HG03139 (cell line): ENCODE measurements at regions not wholly inside any gene's neighbourhood (a gene's known extent, or its start where the extent isn't known, plus 50 kb on each side); places are given as distances from the start of the nearest gene placed in this dataset.

Source experiments
- ATAC-seq: cut with Tn5 transposase; IDR thresholded peaks from one replicate; pipeline ENCODE4 v1.9.1; 2021; ENCODE audit not compliant: unreplicated experiment

DNA sequence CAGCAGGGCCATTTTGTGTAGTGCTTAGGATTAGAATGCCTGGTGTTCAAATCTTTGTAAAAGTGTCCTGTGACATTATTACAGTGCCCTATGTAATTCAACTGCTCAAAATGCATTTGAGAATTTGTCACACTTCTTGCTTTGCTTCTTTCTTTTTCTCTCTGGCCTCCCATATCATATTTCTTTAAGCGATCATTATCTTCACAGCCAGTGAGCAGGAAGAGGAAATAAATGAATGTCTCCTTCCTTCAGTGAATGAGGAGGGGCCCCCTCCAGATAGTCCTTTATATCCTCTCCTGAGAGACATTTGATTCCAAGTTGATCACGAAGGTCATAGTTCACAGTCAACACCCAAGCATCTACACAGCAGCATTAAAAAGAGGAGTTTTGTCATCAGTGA lies 425.1 kb upstream of the NPVF start:
- no peak for ATAC-seq

GRCh38 chr7:25656071-25656470 lies 427.8 kb upstream of the NPVF start:
- no peak for ATAC-seq

DNA sequence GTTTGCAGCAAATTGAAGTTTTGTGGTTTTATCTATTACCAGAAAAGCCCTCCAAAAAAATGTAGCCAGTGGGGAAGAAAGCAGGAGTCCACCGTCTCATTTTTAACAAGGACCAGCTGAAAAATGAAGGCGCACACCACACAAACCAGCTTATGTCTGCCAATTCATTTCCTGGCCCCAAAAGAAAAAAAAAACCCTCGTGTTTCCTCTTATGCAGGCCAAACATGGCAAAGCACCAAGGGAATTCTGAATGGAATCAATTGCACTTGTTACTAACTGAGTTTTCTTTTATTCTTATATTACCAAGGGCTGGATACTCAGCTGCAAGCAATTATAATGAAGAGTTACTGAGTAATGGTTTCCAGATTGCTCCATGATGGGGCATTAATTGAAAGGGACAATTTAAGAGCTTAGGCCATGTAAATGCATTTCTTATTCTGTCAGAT lies 428.3 kb upstream of the NPVF start:
- no peak for ATAC-seq

GRCh38 chr7:25658375-25658774 lies 430.1 kb upstream of the NPVF start:
- no peak for ATAC-seq

- no peak for ATAC-seq
Measured at GRCh38 chr7:25659841-25660240, 431.6 kb upstream of the NPVF start.

GRCh38 chr7:25662841-25663800 lies 434.8 kb upstream of the NPVF start:
- no peak for ATAC-seq

DNA sequence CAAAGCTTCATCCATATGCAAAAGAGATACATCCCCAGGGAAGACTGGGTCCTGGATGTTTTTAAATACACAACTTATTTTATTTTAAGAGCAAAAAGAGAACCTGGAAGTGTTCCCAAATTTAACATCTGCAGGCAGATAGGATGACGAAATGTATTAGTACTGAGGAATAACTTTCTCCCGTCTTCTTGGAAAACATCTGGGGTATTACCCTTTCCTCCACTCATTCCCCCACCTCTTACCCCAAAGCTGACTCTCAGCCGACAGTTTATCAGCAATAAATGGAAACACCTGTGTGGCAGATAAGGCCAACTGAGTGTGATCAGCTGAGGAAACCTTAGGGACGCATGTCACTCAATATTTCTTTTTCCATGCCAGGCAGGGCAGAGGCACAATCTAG lies 435.6 kb upstream of the NPVF start:
- ATAC-seq = no peak

DNA sequence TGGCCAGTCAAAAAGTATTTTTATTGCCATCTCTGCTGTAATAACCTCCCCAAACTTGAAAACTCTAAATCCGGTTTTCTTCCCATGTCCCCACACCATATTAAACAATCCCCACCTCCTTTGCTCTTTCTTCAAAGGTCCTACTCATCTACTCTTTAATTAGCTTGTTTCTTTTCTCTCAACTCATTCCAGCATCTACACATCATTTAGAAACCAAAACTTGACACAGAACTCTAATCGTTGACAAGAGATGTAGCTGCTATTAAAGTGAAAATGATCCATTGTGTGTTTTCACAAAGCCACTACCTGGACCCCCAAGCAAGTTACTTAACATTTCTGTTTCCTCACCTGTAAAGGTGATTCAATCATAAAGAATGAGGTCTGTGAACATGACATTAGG lies 436.3 kb upstream of the NPVF start:
- no peak for ATAC-seq

GRCh38 chr7:25665374-25665773 lies 437.1 kb upstream of the NPVF start:
- ATAC-seq = no peak

DNA sequence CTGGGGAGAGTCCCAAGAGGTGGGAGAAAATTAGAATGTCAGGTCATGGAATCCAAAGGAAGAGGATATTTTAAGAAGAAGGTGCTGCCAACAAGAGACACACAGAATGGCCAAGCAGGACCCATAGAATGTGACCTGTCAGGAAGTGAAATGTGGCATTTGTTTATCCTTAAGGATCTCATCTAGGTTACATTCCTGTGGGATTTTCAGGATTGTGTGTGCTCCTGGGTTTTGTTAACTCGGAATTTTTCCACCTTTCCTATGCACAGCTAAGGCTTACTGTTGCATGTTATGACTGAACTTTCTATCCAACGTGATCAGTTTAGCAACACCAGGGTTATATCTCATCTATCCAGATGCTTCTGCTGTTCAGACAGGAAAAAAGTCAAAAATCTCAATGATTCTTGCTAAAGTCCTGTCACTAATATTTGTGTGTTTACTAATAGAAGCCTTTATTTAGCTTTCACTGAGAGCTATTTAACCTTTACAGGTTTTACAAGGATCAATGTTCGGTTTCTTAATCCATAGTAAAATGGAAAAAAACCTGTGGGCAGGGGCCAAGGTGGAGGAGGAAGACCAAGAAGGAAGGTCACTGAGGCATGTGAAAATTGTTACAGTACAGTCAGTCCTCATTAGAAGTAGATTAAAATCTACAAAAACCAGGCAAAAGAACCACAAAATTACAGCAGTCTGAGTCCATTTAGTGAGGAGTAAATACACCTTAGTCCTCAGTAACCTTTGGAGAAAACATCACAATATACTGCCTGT lies 437.8 kb upstream of the NPVF start:
- no peak for ATAC-seq

DNA sequence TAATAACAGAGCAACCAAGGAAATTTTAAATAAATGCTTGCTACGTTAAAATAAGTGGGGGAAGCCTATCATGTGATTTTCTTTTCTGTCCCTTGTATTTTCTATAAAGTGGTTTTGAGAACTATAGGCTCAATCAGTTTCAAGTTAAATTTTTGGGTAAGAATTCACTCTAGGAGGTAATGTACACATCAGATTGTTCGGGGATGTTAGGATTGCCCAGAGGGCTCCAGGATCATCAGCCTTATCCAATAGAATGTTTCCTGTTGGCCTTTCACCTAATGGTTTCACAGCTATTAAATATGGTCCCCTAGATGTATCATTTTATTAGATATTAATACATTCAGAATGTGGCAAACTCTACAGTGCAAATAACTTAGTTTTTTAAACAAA lies 438.4 kb upstream of the NPVF start:
- no peak for ATAC-seq

GRCh38 chr7:25669281-25669781 lies 441.0 kb upstream of the NPVF start:
- ATAC-seq = no peak

- ATAC-seq = no peak
Measured at GRCh38 chr7:25669961-25670841, 441.9 kb upstream of the NPVF start.

- no peak for ATAC-seq
Measured at GRCh38 chr7:25671111-25671510, 442.8 kb upstream of the NPVF start.

DNA sequence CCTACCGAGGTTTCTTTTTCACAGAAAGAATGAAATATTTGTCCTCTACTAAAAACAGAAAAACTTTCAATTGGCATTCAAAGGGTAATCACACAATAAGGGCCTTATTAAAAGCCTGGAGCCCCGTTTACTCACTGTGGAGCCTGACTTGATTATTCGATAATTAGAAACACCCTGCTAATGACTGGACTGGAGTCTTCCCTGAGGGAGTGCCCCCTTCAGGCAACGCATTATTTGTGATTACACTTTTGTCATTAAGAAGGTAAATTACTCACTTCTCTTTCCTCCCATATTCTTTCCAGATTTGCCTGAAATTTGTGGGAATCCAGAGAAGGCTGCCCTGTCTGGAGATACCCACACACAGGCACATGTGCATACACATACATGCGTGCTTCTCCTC lies 444.2 kb upstream of the NPVF start:
- no peak for ATAC-seq

DNA sequence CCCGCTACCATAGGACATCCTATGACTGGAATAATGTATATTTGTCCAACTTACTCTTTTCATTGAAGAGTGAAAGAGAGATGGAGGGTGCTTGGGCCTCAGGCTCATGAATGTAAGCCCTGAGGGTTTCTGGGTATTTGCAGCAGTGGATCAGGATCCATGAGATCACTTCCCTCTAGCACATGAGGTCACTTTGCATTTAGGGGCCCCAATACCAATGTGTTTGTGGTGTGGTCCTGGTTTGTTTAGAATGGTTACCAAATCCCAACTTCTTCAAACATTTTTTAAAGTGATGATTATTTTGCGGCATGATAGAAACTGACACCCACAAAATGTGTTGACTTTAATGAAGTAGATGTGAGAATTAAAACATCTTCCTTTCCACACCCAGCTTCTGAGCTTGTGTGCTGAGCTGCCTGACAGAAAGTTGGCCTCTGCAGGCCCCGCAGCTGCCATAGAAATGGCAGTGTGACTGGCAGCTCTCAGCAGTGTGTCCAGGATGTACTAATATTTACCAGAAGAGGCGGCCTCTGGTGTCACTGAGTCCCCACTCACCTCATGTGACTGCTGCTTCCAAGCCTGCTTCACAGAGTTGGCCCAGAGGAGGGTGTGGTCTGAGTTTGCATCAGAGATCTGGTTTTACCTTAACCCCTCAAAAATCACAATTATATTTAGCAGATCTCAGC lies 447.6 kb upstream of the NPVF start:
- no peak for ATAC-seq

- no peak for ATAC-seq
Measured at GRCh38 chr7:25677595-25677994, 449.3 kb upstream of the NPVF start.

- ATAC-seq = no peak
Measured at GRCh38 chr7:25678215-25678614, 449.9 kb upstream of the NPVF start.

- no peak for ATAC-seq
Measured at GRCh38 chr7:25680636-25681035, 452.4 kb upstream of the NPVF start.

- ATAC-seq = no peak
Measured at GRCh38 chr7:25684360-25684759, 456.1 kb upstream of the NPVF start.
